ENCODE measurements at regions not wholly inside any gene's neighbourhood (a gene's known extent, or its start where the extent isn't known, plus 50 kb on each side); places are given as distances from the start of the nearest gene placed in this dataset.

DNA sequence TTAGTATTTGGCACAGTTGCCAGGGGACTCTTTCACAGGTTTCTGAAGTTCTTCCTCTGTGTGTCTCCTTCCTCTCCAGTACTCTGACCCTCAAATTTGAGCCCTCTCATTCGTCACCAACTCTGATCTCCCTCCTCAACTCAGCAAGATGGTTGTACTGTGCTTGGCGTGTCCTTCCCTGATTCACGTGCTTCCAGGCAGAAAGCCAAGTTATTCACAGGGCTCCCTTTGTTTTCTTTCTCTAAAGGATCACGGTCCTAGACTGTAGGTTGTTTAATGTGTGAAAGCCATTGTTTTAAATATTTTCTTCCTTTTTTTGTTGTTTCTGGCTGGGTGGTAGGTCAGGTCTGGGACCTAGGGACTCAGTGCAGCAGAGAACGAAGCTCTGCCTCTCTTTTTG is 142.9 kb downstream of the DMAC1 start:
- TF ChIP-seq, protein P1, sequence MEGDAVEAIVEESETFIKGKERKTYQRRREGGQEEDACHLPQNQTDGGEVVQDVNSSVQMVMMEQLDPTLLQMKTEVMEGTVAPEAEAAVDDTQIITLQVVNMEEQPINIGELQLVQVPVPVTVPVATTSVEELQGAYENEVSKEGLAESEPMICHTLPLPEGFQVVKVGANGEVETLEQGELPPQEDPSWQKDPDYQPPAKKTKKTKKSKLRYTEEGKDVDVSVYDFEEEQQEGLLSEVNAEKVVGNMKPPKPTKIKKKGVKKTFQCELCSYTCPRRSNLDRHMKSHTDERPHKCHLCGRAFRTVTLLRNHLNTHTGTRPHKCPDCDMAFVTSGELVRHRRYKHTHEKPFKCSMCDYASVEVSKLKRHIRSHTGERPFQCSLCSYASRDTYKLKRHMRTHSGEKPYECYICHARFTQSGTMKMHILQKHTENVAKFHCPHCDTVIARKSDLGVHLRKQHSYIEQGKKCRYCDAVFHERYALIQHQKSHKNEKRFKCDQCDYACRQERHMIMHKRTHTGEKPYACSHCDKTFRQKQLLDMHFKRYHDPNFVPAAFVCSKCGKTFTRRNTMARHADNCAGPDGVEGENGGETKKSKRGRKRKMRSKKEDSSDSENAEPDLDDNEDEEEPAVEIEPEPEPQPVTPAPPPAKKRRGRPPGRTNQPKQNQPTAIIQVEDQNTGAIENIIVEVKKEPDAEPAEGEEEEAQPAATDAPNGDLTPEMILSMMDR (IDR thresholded peaks at IDR 0.05; ENCODE audit: control extremely low read depth in 1 of 3, insufficient read depth in 1 of 3, low read depth in 1 of 3, low read length in 3 of 3) = no peak
- TF ChIP-seq FOSL1 (IDR thresholded peaks at IDR 0.05; ENCODE audit: insufficient read depth, low read depth, low read length) (no peak), POLR2A (IDR thresholded peaks at IDR 0.05; ENCODE audit: control extremely low read depth in 1 of 2, low read depth in 2 of 2, low read length in 2 of 2) (no peak), CEBPB (IDR thresholded peaks at IDR 0.05; ENCODE audit: low read depth, low read length) (no peak), KDM1A (IDR thresholded peaks at IDR 0.05; ENCODE audit: borderline replicate concordance, low read length) (no peak), RFX5 (IDR thresholded peaks at IDR 0.05; ENCODE audit: borderline replicate concordance, low read depth, low read length) (no peak), TAF1 (IDR thresholded peaks at IDR 0.05; ENCODE audit: low read depth, low read length) (no peak)
- TF ChIP-seq, protein P2, sequence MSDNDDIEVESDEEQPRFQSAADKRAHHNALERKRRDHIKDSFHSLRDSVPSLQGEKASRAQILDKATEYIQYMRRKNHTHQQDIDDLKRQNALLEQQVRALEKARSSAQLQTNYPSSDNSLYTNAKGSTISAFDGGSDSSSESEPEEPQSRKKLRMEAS (IDR thresholded peaks at IDR 0.05) = no peak

Measured in H1 (cell line).